GM23248 (cell line): ENCODE measurements at regions not wholly inside any gene's neighbourhood (a gene's known extent, or its start where the extent isn't known, plus 50 kb on each side); places are given as distances from the start of the nearest gene placed in this dataset.

Experiments used
- DNase-seq: peaks from one replicate; pipeline ENCODE4 v3.0.0-alpha.2; 2015
- H2AFZ ChIP-seq: fragments of 200-600 bp; sonication (generic); 2 replicates; pipeline ENCODE4 v1.6.1; 2016; ENCODE audit warnings: antibody characterized with exemption
- H3F3A ChIP-seq: fragments of 200-600 bp; sonication (generic); 2 replicates; pipeline ENCODE4 v1.6.1; 2016; ENCODE audit warnings: mild to moderate bottlenecking, antibody characterized with exemption, mixed run types; ENCODE audit not compliant: insufficient read depth
- H3K27ac ChIP-seq: fragments of 200-600 bp; sonication (generic); 2 replicates; pipeline ENCODE4 v1.5.1; 2016; ENCODE audit warnings: mild to moderate bottlenecking
- H3K27me3 ChIP-seq: fragments of 200-600 bp; sonication (generic); replicated peaks from 2 replicates; pipeline ENCODE4 v1.6.1; 2016; ENCODE audit warnings: mild to moderate bottlenecking; ENCODE audit not compliant: insufficient read depth
- H3K36me3 ChIP-seq: fragments of 200-600 bp; sonication (generic); 2 replicates; pipeline ENCODE4 v1.6.1; 2016; ENCODE audit warnings: low read depth, mild to moderate bottlenecking
- H3K4me1 ChIP-seq: fragments of 200-600 bp; sonication (generic); 2 replicates; pipeline ENCODE4 v1.6.1; 2016; ENCODE audit warnings: mild to moderate bottlenecking; ENCODE audit not compliant: insufficient read depth
- H3K4me2 ChIP-seq: fragments of 200-600 bp; sonication (generic); one replicate; pipeline ENCODE4 v1.6.1; 2016; ENCODE audit warnings: mild to moderate bottlenecking; ENCODE audit not compliant: unreplicated experiment
- H3K4me3 ChIP-seq: fragments of 200-600 bp; sonication (generic); 2 replicates; pipeline ENCODE4 v1.5.1; 2016; ENCODE audit warnings: mild to moderate bottlenecking
- H3K79me2 ChIP-seq: fragments of 200-600 bp; sonication (generic); 2 replicates; pipeline ENCODE4 v1.6.1; 2016; ENCODE audit warnings: mild to moderate bottlenecking; ENCODE audit not compliant: insufficient read depth
- H3K9ac ChIP-seq: fragments of 200-600 bp; sonication (generic); 2 replicates; pipeline ENCODE4 v1.6.1; 2016; ENCODE audit warnings: mild to moderate bottlenecking
- H3K9me2 ChIP-seq: fragments of 200-600 bp; sonication (generic); 2 replicates; pipeline ENCODE4 v1.6.1; 2016; ENCODE audit warnings: mixed run types, mild to moderate bottlenecking, moderate library complexity; ENCODE audit not compliant: insufficient read depth
- H3K9me3 ChIP-seq: fragments of 200-600 bp; sonication (generic); one replicate; pipeline ENCODE4 v1.6.1; 2017; ENCODE audit warnings: low read depth
- H4K20me1 ChIP-seq: fragments of 200-600 bp; sonication (generic); 2 replicates; pipeline ENCODE4 v1.6.0; 2016; ENCODE audit not compliant: insufficient read depth
- EZH2 ChIP-seq: fragments of 200-600 bp; sonication (generic); IDR thresholded peaks from 2 replicates; pipeline ENCODE4 v1.6.1; 2018; ENCODE audit warnings: antibody characterized with exemption, mild to moderate bottlenecking; ENCODE audit not compliant: insufficient read depth, poor library complexity, severe bottlenecking
- EZH2phosphoT487 ChIP-seq: fragments of 200-600 bp; sonication (generic); IDR thresholded peaks from 2 replicates; pipeline ENCODE4 v1.6.1; 2018; ENCODE audit warnings: antibody characterized with exemption, moderate library complexity, mild to moderate bottlenecking, low read depth; ENCODE audit not compliant: insufficient read depth
- WGBS, 2 experiments: methylation state at CpG; one replicate each; pipeline ENCODE4 v1.1.6; 2015 to 2017; ENCODE audit warnings: low lambda C conversion rate in 2 of 2, low coverage in 1 of 2; ENCODE audit errors: missing lambda C conversion rate in 2 of 2; 5-methylcytosine and 5-hydroxymethylcytosine counted together
- in situ Hi-C: fragments of 300-500 bp; cut with MboI; formaldehyde crosslinking; loops from 2 replicates; pipeline ENCODE4 v1.15.0; 2020

DNA sequence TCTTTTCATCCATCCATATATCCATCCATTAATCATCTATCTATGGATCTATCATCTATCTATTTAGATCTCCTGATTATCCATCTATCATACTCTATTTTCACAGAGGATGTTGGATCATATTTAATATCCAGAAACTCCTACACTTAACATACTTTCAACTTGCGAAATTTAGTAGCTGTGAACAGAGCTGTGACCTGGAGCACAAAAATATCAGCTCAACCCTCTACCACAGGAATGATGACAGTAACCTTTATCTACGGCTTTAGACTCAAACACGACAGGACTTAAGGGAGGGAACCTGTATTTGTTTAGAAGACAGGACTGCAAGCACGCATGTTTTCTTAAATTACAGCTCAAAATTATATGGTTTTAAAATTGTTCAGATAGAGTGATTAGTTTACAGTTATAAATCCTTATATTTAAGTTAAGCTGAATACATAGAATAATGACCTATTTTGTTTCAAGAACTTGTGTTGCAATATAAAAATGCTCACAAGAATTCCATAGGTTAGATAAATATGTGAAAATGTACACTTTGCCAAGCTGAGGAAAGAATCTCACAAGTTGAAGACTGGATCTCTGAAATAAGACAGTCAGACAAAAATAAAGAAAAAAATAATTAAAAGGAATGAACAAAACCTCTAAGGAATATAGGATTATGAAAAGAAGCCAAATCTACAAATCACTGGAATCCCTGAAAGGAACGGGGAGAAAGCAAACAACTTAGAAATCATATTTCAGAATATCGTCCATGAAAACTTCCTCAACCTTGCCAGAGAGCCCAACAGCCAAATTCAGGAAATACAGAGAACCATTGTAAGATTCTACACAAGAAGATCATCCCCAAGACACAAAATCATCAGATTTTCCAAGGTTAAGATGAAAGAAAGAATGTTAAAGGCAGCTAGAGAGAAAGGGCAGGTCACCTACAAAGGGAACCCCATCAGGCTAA is 142.0 kb downstream of the COL6A3 start:
- no peaks in the 10 kb centered on the region for H3K9me3 ChIP-seq
- in situ Hi-C loops: no loop called here
- no peak for TF ChIP-seq EZH2phosphoT487
- TF ChIP-seq EZH2: no peak
- H3K4me1 ChIP-seq: 0 out of 2 replicates have a peak, but pooled peaks cover 3% of the 10 kb centered on the region
- H3K9me2 ChIP-seq: no peaks in the 10 kb centered on the region
- H3K4me2 ChIP-seq: no peak overlapping the region
- H3K36me3 ChIP-seq: no peaks in the 10 kb centered on the region
- WGBS, 2 experiments: 91 to 94% methylated on average over 6 of the region's 6 CpGs
- H3F3A ChIP-seq: 0 out of 2 replicates have a peak, but pooled peaks cover 3% of the 10 kb centered on the region
- no peak overlapping the region for H2AFZ ChIP-seq
- no peak overlapping the region for H3K27ac ChIP-seq
- no peaks in the 10 kb centered on the region for H4K20me1 ChIP-seq
- H3K4me3 ChIP-seq: no peak overlapping the region
- no peak for DNase-seq
- H3K27me3 ChIP-seq: no peaks in the 10 kb centered on the region
- no peak overlapping the region for H3K9ac ChIP-seq
- H3K79me2 ChIP-seq: no peaks in the 10 kb centered on the region
